GM03348 (cell line): ENCODE measurements at regions not wholly inside any gene's neighbourhood (a gene's known extent, or its start where the extent isn't known, plus 50 kb on each side); places are given as distances from the start of the nearest gene placed in this dataset.
A peak's percentile ranks its signal among the peaks of the same experiment; 100 is the strongest.
"Not testable (repeated sequence)": the region's sequence is repeated elsewhere in the genome, so short reads cannot be mapped to it uniquely, and the experiment has no call there.

Source experiments
- DNase-seq: peaks from one replicate; pipeline ENCODE4 v3.0.0; 2012; ENCODE audit warnings: low spot score

- no peak for DNase-seq
Observed at GRCh38 chr6:14757014-14757413, 488.9 kb upstream of the JARID2 start.

GRCh38 chr6:14757418-14757817 is 488.5 kb upstream of the JARID2 start:
- DNase-seq = no peak

GRCh38 chr6:14758421-14759081 is 487.3 kb upstream of the JARID2 start:
- no peak for DNase-seq

- no peak for DNase-seq
Observed at GRCh38 chr6:14759976-14760672, 485.7 kb upstream of the JARID2 start.

GRCh38 chr6:14762077-14762476 is 483.8 kb upstream of the JARID2 start:
- DNase-seq = no peak

GRCh38 chr6:14763139-14763538 is 482.7 kb upstream of the JARID2 start:
- no peak for DNase-seq

GRCh38 chr6:14763616-14764015 is 482.3 kb upstream of the JARID2 start:
- DNase-seq = no peak

- DNase-seq = peak; percentile 19
Observed at GRCh38 chr6:14765106-14765505, 480.8 kb upstream of the JARID2 start.

- no peak for DNase-seq
Observed at GRCh38 chr6:14765721-14766390, 480.0 kb upstream of the JARID2 start.

GRCh38 chr6:14766391-14766994 is 479.4 kb upstream of the JARID2 start:
- no peak for DNase-seq

GRCh38 chr6:14767226-14767625 is 478.6 kb upstream of the JARID2 start:
- no peak for DNase-seq

- no peak for DNase-seq
Observed at GRCh38 chr6:14770040-14770439, 475.8 kb upstream of the JARID2 start.

GRCh38 chr6:14770572-14770971 is 475.3 kb upstream of the JARID2 start:
- DNase-seq = no peak

- no peak for DNase-seq
Observed at GRCh38 chr6:14771016-14771415, 474.9 kb upstream of the JARID2 start.

- no peak for DNase-seq
Observed at GRCh38 chr6:14772188-14772587, 473.7 kb upstream of the JARID2 start.

GRCh38 chr6:14775528-14775927 is 470.3 kb upstream of the JARID2 start:
- no peak for DNase-seq

- no peak for DNase-seq
Observed at GRCh38 chr6:14776307-14776706, 469.6 kb upstream of the JARID2 start.

- no peak for DNase-seq
Observed at GRCh38 chr6:14781772-14782525, 463.9 kb upstream of the JARID2 start.

GRCh38 chr6:14782921-14783464 is 462.9 kb upstream of the JARID2 start:
- DNase-seq = not testable (repeated sequence)

- DNase-seq = no peak
Observed at GRCh38 chr6:14783594-14783993, 462.3 kb upstream of the JARID2 start.

- no peak for DNase-seq
Observed at GRCh38 chr6:14784596-14785492, 461.0 kb upstream of the JARID2 start.
